HG03442 (cell line): ENCODE measurements at regions not wholly inside any gene's neighbourhood (a gene's known extent, or its start where the extent isn't known, plus 50 kb on each side); places are given as distances from the start of the nearest gene placed in this dataset.

Experiments
- ATAC-seq: cut with Tn5 transposase; IDR thresholded peaks from one replicate; pipeline ENCODE4 v1.9.1; 2021; ENCODE audit warnings: mild to moderate bottlenecking, moderate library complexity; ENCODE audit not compliant: unreplicated experiment

- ATAC-seq: no peak
Measured at GRCh38 chr14:49467091-49467490, 119.1 kb downstream of the RPS29 start.

- no peak for ATAC-seq
Measured at GRCh38 chr14:49464885-49465284, 121.3 kb downstream of the RPS29 start.

GRCh38 chr14:49463146-49463545 lies 123.0 kb downstream of the RPS29 start:
- ATAC-seq: no peak

- ATAC-seq: peak; percentile 95
Measured at GRCh38 chr14:49461529-49462401, 124.4 kb downstream of the RPS29 start.

GRCh38 chr14:49460662-49461061 lies 125.5 kb downstream of the RPS29 start:
- no peak for ATAC-seq

GRCh38 chr14:49456589-49456988 lies 129.6 kb downstream of the RPS29 start:
- ATAC-seq: no peak

- ATAC-seq: no peak
Measured at GRCh38 chr14:49451938-49452337, 134.2 kb downstream of the RPS29 start.

GRCh38 chr14:49449749-49450148 lies 136.4 kb downstream of the RPS29 start:
- no peak for ATAC-seq

GRCh38 chr14:49447540-49448107 lies 138.6 kb downstream of the RPS29 start:
- no peak for ATAC-seq

GRCh38 chr14:49446801-49447200 lies 139.4 kb downstream of the RPS29 start:
- no peak for ATAC-seq

GRCh38 chr14:49438256-49438770 lies 147.9 kb downstream of the RPS29 start:
- no peak for ATAC-seq

- ATAC-seq: no peak
Measured at GRCh38 chr14:49428076-49428475, 158.1 kb downstream of the RPS29 start.

GRCh38 chr14:49427117-49427516 lies 159.1 kb downstream of the RPS29 start:
- no peak for ATAC-seq

- no peak for ATAC-seq
Measured at GRCh38 chr14:49425921-49426320, 160.3 kb downstream of the RPS29 start.

- ATAC-seq: no peak
Measured at GRCh38 chr14:49424436-49425331, 161.5 kb downstream of the RPS29 start.

GRCh38 chr14:49420201-49420600 lies 166.0 kb downstream of the RPS29 start:
- ATAC-seq: peak; percentile 61

- ATAC-seq: no peak
Measured at GRCh38 chr14:49418789-49419188, 167.4 kb downstream of the RPS29 start.

GRCh38 chr14:49417790-49418189 lies 168.4 kb downstream of the RPS29 start:
- ATAC-seq: no peak

- ATAC-seq: no peak
Measured at GRCh38 chr14:49408187-49408933, 177.8 kb downstream of the RPS29 start.

GRCh38 chr14:49405291-49405690 lies 180.9 kb downstream of the RPS29 start:
- no peak for ATAC-seq
